GM18951 (cell line): ENCODE measurements at regions not wholly inside any gene's neighbourhood (a gene's known extent, or its start where the extent isn't known, plus 50 kb on each side); places are given as distances from the start of the nearest gene placed in this dataset.
"Not testable (repeated sequence)": the region's sequence is repeated elsewhere in the genome, so short reads cannot be mapped to it uniquely, and the experiment has no call there.

Experiments used
- POLR2A ChIP-seq: IDR thresholded peaks from 4 replicates; pipeline ENCODE4 v1.6.1; 2011; ENCODE audit warnings: mild to moderate bottlenecking; ENCODE audit not compliant: insufficient read length, insufficient read depth; ENCODE audit errors: extremely low read depth
- in situ Hi-C: fragments of 300-500 bp; cut with MboI; formaldehyde crosslinking; loops from one replicate; pipeline ENCODE4 v1.12.0; 2022; ENCODE audit warnings: low sequenced_read_pairs, mixed read lengths, inconsistent platforms; ENCODE audit not compliant: unreplicated experiment

DNA sequence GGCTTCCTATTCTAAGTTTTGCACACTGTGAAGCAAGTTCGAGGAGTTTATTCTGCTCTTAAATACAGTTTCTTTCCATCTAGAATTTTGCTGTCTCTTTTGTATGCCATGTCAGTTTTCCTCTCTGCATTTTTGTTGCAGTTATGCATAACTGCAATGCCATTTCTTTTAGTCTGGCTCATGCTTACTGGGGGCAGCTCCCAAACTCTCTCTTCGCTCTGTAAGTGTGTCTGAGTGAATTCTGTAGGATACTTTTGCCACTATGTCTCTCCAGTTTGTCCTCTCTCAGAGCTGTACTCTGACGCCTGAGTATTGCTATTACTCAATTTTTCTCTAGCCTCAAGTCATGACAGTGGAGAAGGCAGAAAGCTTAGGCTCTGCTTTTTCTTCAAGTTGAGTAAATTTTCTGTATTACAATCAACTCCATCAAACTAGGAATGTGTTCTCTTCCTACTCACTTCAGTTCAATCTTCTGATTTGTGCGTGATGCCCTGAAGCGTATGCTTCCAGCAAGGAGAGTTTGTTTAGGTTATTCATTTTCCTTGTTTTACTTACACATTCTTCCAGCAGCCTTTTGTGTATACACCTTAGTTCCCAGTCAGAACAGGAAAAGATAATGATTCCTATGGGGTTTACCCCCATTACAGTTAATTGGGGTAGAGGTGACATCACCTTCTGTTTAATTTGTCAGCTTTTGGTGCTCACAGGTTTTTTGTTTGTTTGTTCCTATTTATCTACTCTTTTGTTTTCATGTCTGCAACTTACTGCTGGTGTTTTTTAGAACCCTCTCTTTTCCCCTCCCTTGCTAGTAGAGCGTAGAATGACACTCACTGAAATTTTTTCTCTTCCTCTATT lies 430.9 kb downstream of the BCKDHB start:
- in situ Hi-C loops: no loop called here
- no peak for TF ChIP-seq POLR2A

- in situ Hi-C loops: no loop called here
- no peak for TF ChIP-seq POLR2A
Measured at GRCh38 chr6:80535914-80536565, 429.6 kb downstream of the BCKDHB start.

- TF ChIP-seq POLR2A: no peak
- in situ Hi-C loops: no loop called here
Measured at GRCh38 chr6:80531681-80532619, 425.5 kb downstream of the BCKDHB start.

GRCh38 chr6:80530103-80530502 lies 423.6 kb downstream of the BCKDHB start:
- TF ChIP-seq POLR2A: no peak
- in situ Hi-C loops: no loop called here

DNA sequence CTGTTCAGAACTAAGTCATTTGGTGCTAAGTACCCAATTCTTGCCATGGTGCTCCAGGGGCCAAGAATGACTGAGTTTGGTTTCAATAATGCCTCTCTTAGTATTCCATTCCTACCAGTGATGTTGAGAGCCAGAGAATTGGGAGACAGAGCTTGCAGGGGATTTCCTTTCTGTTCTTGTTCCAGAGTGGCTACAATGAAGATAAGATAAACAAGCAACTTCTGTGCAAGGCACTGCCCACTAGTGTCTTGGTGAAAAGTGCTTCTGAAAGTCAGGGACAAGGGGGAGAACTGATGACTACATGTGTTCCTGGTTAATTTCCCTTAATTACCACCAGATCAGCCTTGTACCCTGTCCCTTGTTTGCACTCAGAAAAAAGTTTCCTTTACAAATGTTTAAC lies 421.6 kb downstream of the BCKDHB start:
- in situ Hi-C loops: no loop called here
- TF ChIP-seq POLR2A: no peak

- in situ Hi-C loops: no loop called here
- no peak for TF ChIP-seq POLR2A
Measured at GRCh38 chr6:80527552-80528052, 421.1 kb downstream of the BCKDHB start.

DNA sequence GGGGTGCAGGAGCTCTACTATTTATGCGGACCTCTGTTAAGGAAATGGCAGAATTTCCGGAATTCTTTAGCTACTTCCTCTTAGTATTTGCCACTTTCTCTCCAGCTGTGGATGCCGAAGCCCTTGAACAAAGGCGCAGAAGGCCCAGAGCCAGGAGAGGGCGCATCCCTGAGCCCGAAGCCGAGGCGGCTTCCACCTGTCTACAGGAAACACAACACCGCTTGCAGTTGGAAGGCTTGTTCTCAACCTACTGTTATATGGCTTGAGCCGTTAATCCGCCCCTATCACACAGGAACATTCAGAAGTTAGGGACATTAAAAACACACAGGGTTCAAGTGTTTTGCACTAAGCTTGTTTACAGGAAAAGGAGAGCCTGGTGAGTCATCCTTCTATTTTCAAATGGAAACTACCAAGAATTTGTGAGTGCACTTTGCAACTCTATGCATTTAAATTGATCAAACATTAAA lies 417.1 kb downstream of the BCKDHB start:
- in situ Hi-C loops: no loop called here
- no peak for TF ChIP-seq POLR2A

DNA sequence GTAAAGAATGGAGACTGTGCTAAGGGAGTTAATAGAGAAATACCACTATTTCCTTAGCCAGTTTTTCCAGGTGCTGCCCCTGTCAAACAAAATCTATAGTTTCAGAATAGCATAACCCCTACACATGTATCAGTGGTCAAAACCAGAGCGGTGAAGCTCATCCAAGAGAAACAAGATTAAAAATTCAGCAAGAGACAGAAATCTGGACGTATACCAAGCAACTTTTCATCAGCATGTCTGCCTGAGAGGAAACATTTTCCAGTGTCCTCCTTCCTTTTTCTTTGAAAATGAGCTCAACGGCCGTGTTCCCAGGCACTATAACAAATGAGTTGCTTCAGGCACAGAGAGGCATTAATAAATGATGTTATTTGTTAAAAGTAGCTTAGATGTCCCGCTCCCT lies 416.5 kb downstream of the BCKDHB start:
- in situ Hi-C loops: no loop called here
- TF ChIP-seq POLR2A: no peak

DNA sequence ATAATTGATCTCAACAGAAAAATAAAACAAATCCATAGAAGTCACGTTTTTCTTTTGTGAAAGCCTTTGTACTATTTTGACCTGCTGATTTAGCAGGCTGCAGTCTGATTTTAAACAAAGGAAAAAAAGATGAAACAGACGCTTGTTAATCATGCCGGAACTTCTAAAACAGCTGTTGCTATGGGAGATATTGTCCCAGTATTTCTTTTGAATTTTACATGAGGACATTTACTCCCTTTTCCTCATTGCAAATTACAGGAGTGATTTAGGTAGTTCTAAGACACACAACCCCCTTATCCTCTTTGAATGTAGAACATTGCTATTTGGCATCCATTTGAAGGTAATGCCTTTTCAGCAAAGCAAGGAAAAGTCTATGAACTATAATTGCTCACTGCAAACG lies 416.1 kb downstream of the BCKDHB start:
- in situ Hi-C loops: no loop called here
- no peak for TF ChIP-seq POLR2A

DNA sequence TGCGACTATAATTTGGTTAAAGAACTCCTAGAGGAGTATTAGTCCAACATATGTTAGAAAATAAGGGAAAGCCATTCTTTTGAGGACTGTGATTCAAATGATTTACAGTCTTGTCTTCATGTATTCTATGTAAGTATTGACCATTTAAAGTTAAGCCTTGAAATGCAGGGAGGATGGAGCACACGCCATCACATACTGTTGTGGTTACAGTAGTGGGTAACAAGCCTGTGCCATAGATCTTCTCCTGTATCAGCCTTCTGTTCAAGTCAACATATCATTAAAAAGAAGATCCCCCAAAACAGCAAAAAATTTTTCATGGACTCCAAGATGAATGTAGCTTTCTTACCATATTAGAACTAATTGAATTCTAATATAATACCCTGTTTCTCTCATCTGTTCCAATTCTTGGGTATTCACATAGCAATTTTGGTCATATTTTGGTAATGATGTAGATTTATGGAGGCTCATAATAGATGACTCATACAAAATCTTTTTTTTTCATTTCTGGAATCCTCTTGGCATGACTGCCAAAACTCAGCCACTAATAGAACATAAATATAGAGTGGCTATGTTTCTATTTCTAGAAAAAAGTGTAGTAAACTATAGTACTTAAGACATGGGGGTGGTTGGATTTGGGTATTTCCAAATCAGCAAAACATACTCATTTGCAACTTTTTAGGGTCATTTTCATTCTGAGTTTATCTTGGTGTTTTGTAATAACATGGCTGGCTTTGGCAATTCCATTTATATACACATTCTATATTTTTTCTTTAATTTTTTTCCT lies 413.5 kb downstream of the BCKDHB start:
- in situ Hi-C loops: no loop called here
- TF ChIP-seq POLR2A: no peak

DNA sequence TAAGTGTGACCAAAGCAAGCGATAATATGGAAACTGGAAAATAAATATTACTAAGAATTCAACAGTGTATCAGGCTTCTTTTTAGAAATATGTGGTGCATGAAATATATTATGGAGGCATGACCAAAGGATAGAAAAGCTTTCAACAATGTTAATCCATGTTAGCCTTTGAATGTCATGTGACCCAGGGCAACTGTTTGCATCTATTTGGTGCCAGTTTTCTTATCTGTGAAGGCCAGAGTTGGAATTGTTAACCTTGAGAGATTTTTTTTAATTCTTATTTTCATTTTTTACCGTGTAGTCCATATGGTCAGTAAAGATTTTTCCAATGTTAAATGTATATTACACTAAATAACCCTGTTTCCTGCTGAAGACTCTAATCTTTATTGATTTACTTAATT lies 411.1 kb downstream of the BCKDHB start:
- in situ Hi-C loops: no loop called here
- no peak for TF ChIP-seq POLR2A

DNA sequence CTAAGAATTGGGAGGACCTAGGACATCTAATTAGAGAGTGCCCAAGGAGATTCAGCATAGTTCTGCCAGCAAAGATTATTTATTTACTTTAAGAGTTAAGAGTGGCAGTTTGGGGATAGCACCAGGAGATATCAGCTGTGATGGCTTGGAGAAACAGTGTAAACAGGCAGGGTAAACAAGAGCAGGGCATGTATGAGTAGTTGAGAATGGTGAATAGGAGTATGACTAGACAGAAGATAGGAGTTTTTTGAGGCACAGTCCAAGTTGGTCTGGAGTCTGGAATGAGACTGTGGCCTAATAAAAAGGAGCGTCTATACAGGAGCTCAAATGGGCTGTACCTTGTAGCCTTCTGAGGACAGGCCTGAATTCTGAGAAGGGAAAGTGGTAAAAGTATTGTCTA lies 404.1 kb downstream of the BCKDHB start:
- in situ Hi-C loops: not testable (repeated sequence)
